ENCODE measurements at regions not wholly inside any gene's neighbourhood (a gene's known extent, or its start where the extent isn't known, plus 50 kb on each side); places are given as distances from the start of the nearest gene placed in this dataset.

DNA sequence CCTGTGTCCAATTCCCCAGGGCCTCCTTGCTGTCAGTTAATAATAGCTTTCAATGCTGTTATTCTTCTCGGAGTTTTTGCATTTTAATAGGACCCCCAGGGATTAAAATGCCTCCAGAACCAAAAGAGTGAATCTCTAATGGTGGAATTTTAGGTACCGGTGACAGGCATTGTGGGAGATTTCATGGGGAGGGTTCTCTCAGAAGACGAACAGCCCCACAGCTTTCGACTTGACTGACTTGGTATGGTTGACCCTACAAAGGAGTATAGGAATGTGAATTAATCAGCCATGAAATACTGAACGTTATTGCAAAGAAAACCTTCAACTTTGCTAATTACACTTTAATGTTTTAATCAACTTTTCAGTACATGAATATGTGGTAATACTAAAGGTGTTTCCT is 206.3 kb upstream of the FZD8 start:
- TF ChIP-seq, protein P1, sequence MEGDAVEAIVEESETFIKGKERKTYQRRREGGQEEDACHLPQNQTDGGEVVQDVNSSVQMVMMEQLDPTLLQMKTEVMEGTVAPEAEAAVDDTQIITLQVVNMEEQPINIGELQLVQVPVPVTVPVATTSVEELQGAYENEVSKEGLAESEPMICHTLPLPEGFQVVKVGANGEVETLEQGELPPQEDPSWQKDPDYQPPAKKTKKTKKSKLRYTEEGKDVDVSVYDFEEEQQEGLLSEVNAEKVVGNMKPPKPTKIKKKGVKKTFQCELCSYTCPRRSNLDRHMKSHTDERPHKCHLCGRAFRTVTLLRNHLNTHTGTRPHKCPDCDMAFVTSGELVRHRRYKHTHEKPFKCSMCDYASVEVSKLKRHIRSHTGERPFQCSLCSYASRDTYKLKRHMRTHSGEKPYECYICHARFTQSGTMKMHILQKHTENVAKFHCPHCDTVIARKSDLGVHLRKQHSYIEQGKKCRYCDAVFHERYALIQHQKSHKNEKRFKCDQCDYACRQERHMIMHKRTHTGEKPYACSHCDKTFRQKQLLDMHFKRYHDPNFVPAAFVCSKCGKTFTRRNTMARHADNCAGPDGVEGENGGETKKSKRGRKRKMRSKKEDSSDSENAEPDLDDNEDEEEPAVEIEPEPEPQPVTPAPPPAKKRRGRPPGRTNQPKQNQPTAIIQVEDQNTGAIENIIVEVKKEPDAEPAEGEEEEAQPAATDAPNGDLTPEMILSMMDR (IDR thresholded peaks at IDR 0.05) = no peak
- no peak for TF ChIP-seq POLR2A (IDR thresholded peaks at IDR 0.05)
